ENCODE measurements at regions not wholly inside any gene's neighbourhood (a gene's known extent, or its start where the extent isn't known, plus 50 kb on each side); places are given as distances from the start of the nearest gene placed in this dataset.

DNA sequence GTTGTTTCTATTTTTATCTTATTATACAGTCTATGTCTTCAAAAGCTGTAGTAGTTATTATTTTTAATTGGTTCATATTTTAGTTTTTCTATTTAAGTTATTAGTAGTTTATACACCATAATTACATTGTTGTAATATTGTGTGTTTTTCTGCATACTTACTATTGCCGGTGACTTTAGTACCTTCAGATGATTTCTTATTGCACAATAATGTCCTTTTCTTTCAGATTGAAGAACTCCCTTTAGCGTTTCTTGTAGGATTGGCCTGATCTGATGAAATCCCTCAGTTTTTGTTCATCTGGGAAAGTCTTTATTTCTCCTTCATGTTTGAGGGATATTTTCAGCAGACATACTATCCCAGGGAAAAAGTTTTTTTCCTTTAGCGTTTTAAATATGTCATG is 74.3 kb upstream of the CREB5 start:
- peaks cover 0 to 5% (median 0%) of the 10 kb centered on the region in 4 donors for H3K9me3 ChIP-seq
- WGBS (ENCODE audit: insufficient coverage, low coverage, low lambda C conversion rate, missing lambda C conversion rate) = 72% methylated on average over 3 of the region's 3 CpGs
- no peak overlapping the region for H3K27ac ChIP-seq
- ATAC-seq (no peak), DNase-seq (no peak)
- H3K4me1 ChIP-seq = no peaks in the 10 kb centered on the region
- intact Hi-C loops (cut with DNase I) = no loop called here
- no peaks in the 10 kb centered on the region for H3K36me3 ChIP-seq
- no peak overlapping the region for H3K4me3 ChIP-seq
- TF ChIP-seq, protein P1, sequence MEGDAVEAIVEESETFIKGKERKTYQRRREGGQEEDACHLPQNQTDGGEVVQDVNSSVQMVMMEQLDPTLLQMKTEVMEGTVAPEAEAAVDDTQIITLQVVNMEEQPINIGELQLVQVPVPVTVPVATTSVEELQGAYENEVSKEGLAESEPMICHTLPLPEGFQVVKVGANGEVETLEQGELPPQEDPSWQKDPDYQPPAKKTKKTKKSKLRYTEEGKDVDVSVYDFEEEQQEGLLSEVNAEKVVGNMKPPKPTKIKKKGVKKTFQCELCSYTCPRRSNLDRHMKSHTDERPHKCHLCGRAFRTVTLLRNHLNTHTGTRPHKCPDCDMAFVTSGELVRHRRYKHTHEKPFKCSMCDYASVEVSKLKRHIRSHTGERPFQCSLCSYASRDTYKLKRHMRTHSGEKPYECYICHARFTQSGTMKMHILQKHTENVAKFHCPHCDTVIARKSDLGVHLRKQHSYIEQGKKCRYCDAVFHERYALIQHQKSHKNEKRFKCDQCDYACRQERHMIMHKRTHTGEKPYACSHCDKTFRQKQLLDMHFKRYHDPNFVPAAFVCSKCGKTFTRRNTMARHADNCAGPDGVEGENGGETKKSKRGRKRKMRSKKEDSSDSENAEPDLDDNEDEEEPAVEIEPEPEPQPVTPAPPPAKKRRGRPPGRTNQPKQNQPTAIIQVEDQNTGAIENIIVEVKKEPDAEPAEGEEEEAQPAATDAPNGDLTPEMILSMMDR (IDR thresholded peaks at IDR 0.05) = no peak
- TF ChIP-seq POLR2A (IDR thresholded peaks at IDR 0.05) = no peak
- H3K27me3 ChIP-seq = no peaks in the 10 kb centered on the region

DNA sequence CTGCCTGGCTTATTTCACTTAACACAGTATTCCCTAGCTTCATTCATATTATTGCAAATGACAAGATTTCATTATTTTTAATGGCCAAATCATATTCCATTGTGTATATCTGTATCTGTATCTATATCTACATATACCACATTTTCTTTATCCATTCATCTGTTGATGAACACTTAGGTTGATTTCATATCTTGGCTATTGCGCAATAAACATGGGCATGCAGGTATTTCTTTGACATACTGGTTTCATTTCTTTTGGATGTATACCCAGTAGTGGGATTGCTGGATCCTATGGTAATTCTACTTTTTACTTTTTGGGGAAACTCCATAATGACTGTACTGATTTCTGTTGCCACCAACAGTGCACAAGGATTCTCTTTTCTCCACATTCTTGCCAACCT is 68.9 kb upstream of the CREB5 start:
- intact Hi-C loops (cut with DNase I) = no loop called here
- Histone ChIP-seq H3K27ac (no peak overlapping the region), H3K4me3 (no peak overlapping the region), H3K9me3 (no peaks in the 10 kb centered on the region), H3K4me1 (no peaks in the 10 kb centered on the region), H3K36me3 (no peaks in the 10 kb centered on the region), H3K27me3 (no peaks in the 10 kb centered on the region)
- no peak for ATAC-seq
- TF ChIP-seq, protein P1 (IDR thresholded peaks at IDR 0.05) = no peak
- TF ChIP-seq POLR2A (IDR thresholded peaks at IDR 0.05) = no peak
- WGBS (ENCODE audit: insufficient coverage, low coverage, low lambda C conversion rate, missing lambda C conversion rate) = 83% methylated on average over 1 of the region's 1 CpG
- DNase-seq = no peak

DNA sequence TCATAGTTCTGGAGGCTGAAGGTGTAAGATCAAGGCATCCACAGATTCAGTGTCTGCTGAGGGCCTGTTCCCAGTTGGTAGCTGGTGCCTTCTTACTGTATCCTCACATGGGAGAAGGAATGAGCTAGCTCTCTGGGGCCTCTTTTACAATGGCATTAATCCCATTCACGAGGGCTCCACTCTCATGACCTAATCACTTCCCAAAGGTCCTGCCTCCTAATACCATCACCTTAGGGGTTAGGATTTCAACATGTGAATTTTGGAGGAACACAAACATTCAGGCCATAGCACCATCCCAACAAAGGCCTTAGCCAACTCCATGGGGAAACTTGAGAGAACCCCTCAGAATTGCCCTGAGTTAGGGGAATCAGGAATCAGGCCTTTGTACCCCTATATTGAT is 66.1 kb upstream of the CREB5 start:
- TF ChIP-seq, protein P1 (IDR thresholded peaks at IDR 0.05) = no peak
- no peak for TF ChIP-seq POLR2A (IDR thresholded peaks at IDR 0.05)
- H3K36me3 ChIP-seq = no peaks in the 10 kb centered on the region
- H3K4me3 ChIP-seq = no peak overlapping the region
- no peaks in the 10 kb centered on the region for H3K9me3 ChIP-seq
- DNase-seq = no peak
- H3K27ac ChIP-seq = no peak overlapping the region
- no peaks in the 10 kb centered on the region for H3K4me1 ChIP-seq
- intact Hi-C loops (cut with DNase I) = no loop called here
- no peak for ATAC-seq
- WGBS (ENCODE audit: insufficient coverage, low coverage, low lambda C conversion rate, missing lambda C conversion rate) = no CpG with 5 or more reads among the region's 1 CpG
- H3K27me3 ChIP-seq = no peaks in the 10 kb centered on the region

DNA sequence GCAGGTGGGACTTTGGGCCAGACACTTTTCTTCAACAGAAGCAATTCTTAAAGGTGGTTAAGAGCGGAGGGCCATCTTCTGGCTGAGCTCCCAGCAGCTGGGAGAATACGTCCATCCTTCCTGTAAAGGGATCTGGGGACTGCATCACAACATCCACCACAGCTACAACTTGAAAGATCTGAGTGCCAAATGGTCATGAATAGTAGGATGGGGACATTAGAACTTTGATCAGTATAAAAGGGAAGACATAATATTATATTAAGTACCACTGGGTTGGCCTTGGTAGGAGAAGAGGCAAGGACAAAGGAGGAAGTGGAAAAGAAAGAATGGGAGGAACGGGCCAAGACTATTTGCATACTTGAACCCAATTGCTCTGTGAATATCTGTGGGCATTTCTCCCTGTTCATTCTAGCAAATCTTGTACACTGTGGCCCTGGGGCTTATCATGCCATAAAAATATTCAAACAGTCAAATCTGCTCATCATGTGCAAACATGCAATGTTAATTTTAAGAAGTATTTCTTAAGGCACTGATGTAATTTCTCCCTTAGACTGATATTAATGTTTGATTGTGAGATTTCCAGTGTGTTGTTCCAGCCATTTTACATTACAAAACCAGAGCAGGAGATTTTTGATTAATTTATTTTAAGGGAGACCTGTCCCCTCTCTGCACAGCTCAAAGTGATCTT is 65.5 kb upstream of the CREB5 start:
- TF ChIP-seq POLR2A (IDR thresholded peaks at IDR 0.05) = no peak
- TF ChIP-seq, protein P1 (IDR thresholded peaks at IDR 0.05) = no peak
- no peaks in the 10 kb centered on the region for H3K9me3 ChIP-seq
- no peaks in the 10 kb centered on the region for H3K4me1 ChIP-seq
- intact Hi-C loops (cut with DNase I) = no loop called here
- DNase-seq = no peak
- no peaks in the 10 kb centered on the region for H3K36me3 ChIP-seq
- 61% methylated on average over 2 of the region's 3 CpGs for WGBS (ENCODE audit: insufficient coverage, low coverage, low lambda C conversion rate, missing lambda C conversion rate)
- no peak for ATAC-seq
- no peaks in the 10 kb centered on the region for H3K27me3 ChIP-seq
- no peak overlapping the region for H3K4me3 ChIP-seq
- no peak overlapping the region for H3K27ac ChIP-seq

Measured in right lobe of liver (tissue), 6 donors.